Small intestine (tissue), 7 donors: ENCODE measurements at regions not wholly inside any gene's neighbourhood (a gene's known extent, or its start where the extent isn't known, plus 50 kb on each side); places are given as distances from the start of the nearest gene placed in this dataset.
A peak's percentile ranks its signal among the peaks of the same experiment; 100 is the strongest.

ENCODE experiments used
- DNase-seq, 2 donors: peaks; one replicate each; pipeline versions ENCODE4 v3.0.0 to v3.0.0-alpha.2; 2013
- FAIRE-seq: peaks from 2 replicates; lab custom pipeline; 2012; peaks lifted over from hg19 to GRCh38; lab: Jason Lieb, UNC
- H3K27ac ChIP-seq, 3 donors: one replicate each; pipeline ENCODE4 v1.5.1; 2013; ENCODE audit warnings: low read length in 2 of 3, mild to moderate bottlenecking in 2 of 3, control low read depth in 1 of 3, inconsistent platforms in 1 of 3, low read depth in 1 of 3, moderate library complexity in 1 of 3
- H3K27me3 ChIP-seq, 3 donors: one replicate each; pipeline ENCODE4 v1.6.1; 2013; ENCODE audit warnings: low read length in 3 of 3, inconsistent platforms in 1 of 3; ENCODE audit not compliant: control insufficient read depth in 3 of 3, insufficient read depth in 3 of 3
- H3K36me3 ChIP-seq, 3 donors: one replicate each; pipeline ENCODE4 v1.6.1; 2013; ENCODE audit warnings: low read length in 3 of 3, inconsistent platforms in 1 of 3, low read depth in 1 of 3, mild to moderate bottlenecking in 1 of 3, moderate library complexity in 1 of 3; ENCODE audit not compliant: control insufficient read depth in 3 of 3, insufficient read depth in 2 of 3
- H3K4me1 ChIP-seq, 3 donors: one replicate each; pipeline ENCODE4 v1.6.1; 2013; ENCODE audit warnings: low read length in 2 of 3, inconsistent platforms in 1 of 3, low read depth in 1 of 3, mild to moderate bottlenecking in 1 of 3, moderate library complexity in 1 of 3; ENCODE audit not compliant: control insufficient read depth in 3 of 3, insufficient read depth in 2 of 3
- H3K4me3 ChIP-seq, 3 donors: one replicate each; pipeline ENCODE4 v1.5.1; 2013; ENCODE audit warnings: low read length in 3 of 3, control low read depth in 1 of 3, inconsistent platforms in 1 of 3, low read depth in 1 of 3, mild to moderate bottlenecking in 1 of 3, moderate library complexity in 1 of 3
- H3K9me3 ChIP-seq, 2 donors: one replicate each; pipeline ENCODE4 v1.6.1; 2013; ENCODE audit warnings: low read depth in 1 of 2, low read length in 1 of 2; ENCODE audit not compliant: control insufficient read depth in 2 of 2, insufficient read depth in 1 of 2
- WGBS, 3 donors: extraction: QIAGEN DNeasy Blood & Tissue Kit; methylation state at CpG; one replicate each; pipeline ENCODE4 v1.1.7; 2013; 5-methylcytosine and 5-hydroxymethylcytosine counted together
- donor health status: healthy with polysubstance abuse.
- donor health status: control.
- donor health status: control.
- donor health status: Bipolar disorder and iron deficiency.
- donor health status: healthy.

GRCh38 chr12:23352670-23353069 is 596.8 kb downstream of the SOX5 start:
- 78 to 84% (median 79%) methylated on average over 2 of the region's 2 CpGs for WGBS, 3 donors
- H3K4me1 ChIP-seq = no peaks in the 10 kb centered on the region
- no peak overlapping the region for H3K4me3 ChIP-seq
- DNase-seq (no peak), FAIRE-seq (no peak)
- no peaks in the 10 kb centered on the region for H3K36me3 ChIP-seq
- H3K9me3 ChIP-seq = no peaks in the 10 kb centered on the region
- H3K27ac ChIP-seq = no peak overlapping the region
- H3K27me3 ChIP-seq = no peaks in the 10 kb centered on the region

GRCh38 chr12:23354800-23355199 is 594.7 kb downstream of the SOX5 start:
- H3K27me3 ChIP-seq = no peaks in the 10 kb centered on the region
- DNase-seq (no peak), FAIRE-seq (no peak)
- no peaks in the 10 kb centered on the region for H3K4me1 ChIP-seq
- no peak overlapping the region for H3K4me3 ChIP-seq
- WGBS, 3 donors = 6 to 29% (median 8%) methylated on average over 1 of the region's 1 CpG
- no peaks in the 10 kb centered on the region for H3K36me3 ChIP-seq
- H3K27ac ChIP-seq = no peak overlapping the region
- H3K9me3 ChIP-seq = no peaks in the 10 kb centered on the region

GRCh38 chr12:23356440-23356839 is 593.0 kb downstream of the SOX5 start:
- no peaks in the 10 kb centered on the region for H3K9me3 ChIP-seq
- FAIRE-seq (no peak), DNase-seq (no peak)
- H3K27ac ChIP-seq = no peak overlapping the region
- no peaks in the 10 kb centered on the region for H3K36me3 ChIP-seq
- H3K4me3 ChIP-seq = no peak overlapping the region
- no peaks in the 10 kb centered on the region for H3K27me3 ChIP-seq
- H3K4me1 ChIP-seq = no peaks in the 10 kb centered on the region
- WGBS, 3 donors = 66 to 82% (median 78%) methylated on average over 3 of the region's 3 CpGs

- Histone ChIP-seq H3K27ac (no peak overlapping the region), H3K27me3 (no peaks in the 10 kb centered on the region), H3K4me1 (no peaks in the 10 kb centered on the region), H3K9me3 (no peaks in the 10 kb centered on the region), H3K4me3 (no peak overlapping the region), H3K36me3 (no peaks in the 10 kb centered on the region)
- WGBS, 3 donors = 76 to 83% (median 78%) methylated on average over 9 of the region's 9 CpGs
- FAIRE-seq (no peak), DNase-seq (no peak)
These were observed 592.4 kb downstream of the SOX5 start for GRCh38 chr12:23356927-23357708.

GRCh38 chr12:23359975-23360701 is 589.3 kb downstream of the SOX5 start:
- 62 to 73% (median 64%) methylated on average over 3 of the region's 3 CpGs for WGBS, 3 donors
- Histone ChIP-seq H3K9me3 (peaks cover 0 to 7% of the 10 kb centered on the region in 2 donors), H3K27ac (no peak overlapping the region), H3K36me3 (no peaks in the 10 kb centered on the region), H3K4me1 (no peaks in the 10 kb centered on the region), H3K27me3 (no peaks in the 10 kb centered on the region), H3K4me3 (no peak overlapping the region)
- no peak for DNase-seq
- no peak for FAIRE-seq

GRCh38 chr12:23361971-23362370 is 587.5 kb downstream of the SOX5 start:
- DNase-seq (no peak), FAIRE-seq (no peak)
- Histone ChIP-seq H3K27ac (no peak overlapping the region), H3K9me3 (peaks cover 0 to 7% of the 10 kb centered on the region in 2 donors), H3K4me1 (no peaks in the 10 kb centered on the region), H3K4me3 (no peak overlapping the region), H3K27me3 (no peaks in the 10 kb centered on the region), H3K36me3 (no peaks in the 10 kb centered on the region)
- 65 to 93% (median 66%) methylated on average over 6 of the region's 6 CpGs for WGBS, 3 donors

GRCh38 chr12:23368590-23368989 is 580.9 kb downstream of the SOX5 start:
- WGBS, 3 donors = 90 to 97% (median 92%) methylated on average over 1 of the region's 1 CpG
- FAIRE-seq = peak; percentile 94
- H3K4me1 ChIP-seq = no peaks in the 10 kb centered on the region

GRCh38 chr12:23375621-23376020 is 573.8 kb downstream of the SOX5 start:
- WGBS, 3 donors = 55 to 70% (median 57%) methylated on average over 3 of the region's 3 CpGs
- H3K9me3 ChIP-seq = peaks cover 0 to 14% of the 10 kb centered on the region in 2 donors
- no peaks in the 10 kb centered on the region for H3K27me3 ChIP-seq
- H3K4me1 ChIP-seq = no peaks in the 10 kb centered on the region
- no peak overlapping the region for H3K4me3 ChIP-seq
- DNase-seq (no peak), FAIRE-seq (no peak)
- no peak overlapping the region for H3K27ac ChIP-seq
- no peaks in the 10 kb centered on the region for H3K36me3 ChIP-seq

More at GRCh38 chr12:23368590-23368989, 580.9 kb downstream of the SOX5 start:
- Histone ChIP-seq H3K27me3 (no peaks in the 10 kb centered on the region), H3K4me3 (no peak overlapping the region), H3K9me3 (peaks cover 0 to 7% of the 10 kb centered on the region in 2 donors), H3K27ac (no peak overlapping the region), H3K36me3 (no peaks in the 10 kb centered on the region)
- DNase-seq = no peak
